HL-60 (cell line): ENCODE measurements at regions not wholly inside any gene's neighbourhood (a gene's known extent, or its start where the extent isn't known, plus 50 kb on each side); places are given as distances from the start of the nearest gene placed in this dataset.

Experiments used
- DNase-seq, 2 experiments: peaks; one replicate each; pipeline ENCODE4 v3.0.0-alpha.2; 2010 to 2020; ENCODE audit warnings: low read depth in 1 of 2, low spot score in 1 of 2
- H3K27ac ChIP-seq: fragments of 250-450 bp; sonication (Bioruptor Pico); replicated peaks from 2 replicates; pipeline ENCODE4 v1.5.1; 2020; ENCODE audit warnings: mild to moderate bottlenecking, moderate library complexity
- H3K27me3 ChIP-seq: fragments of 250-450 bp; sonication (Bioruptor Pico); 2 replicates; pipeline ENCODE4 v1.5.1; 2021; ENCODE audit warnings: mild to moderate bottlenecking, moderate library complexity; ENCODE audit not compliant: insufficient read depth, poor library complexity, severe bottlenecking
- H3K4me3 ChIP-seq: replicated peaks from 2 replicates; pipeline ENCODE4 v1.5.1; 2011; ENCODE audit warnings: mild to moderate bottlenecking, control low read depth, low read length; ENCODE audit not compliant: insufficient read depth
- GABPA ChIP-seq: IDR thresholded peaks from 2 replicates; pipeline ENCODE4 v1.6.1; 2012; ENCODE audit warnings: low read depth
- POLR2AphosphoS5 ChIP-seq: IDR thresholded peaks from 2 replicates; pipeline ENCODE4 v1.6.1; 2012; ENCODE audit warnings: low read depth
- SPI1 ChIP-seq: IDR thresholded peaks from 2 replicates; pipeline ENCODE4 v1.6.1; 2012; ENCODE audit warnings: low read depth, mild to moderate bottlenecking, borderline replicate concordance
- TF ChIP-seq, protein P1 (sequence below): IDR thresholded peaks from 2 replicates; pipeline ENCODE4 v1.6.1; 2012; ENCODE audit warnings: low read depth; ENCODE audit not compliant: insufficient replicate concordance
- TF ChIP-seq, protein P2 (sequence below): IDR thresholded peaks from one replicate; pipeline ENCODE4 v1.5.1; 2011; ENCODE audit warnings: low read length, control low read depth, inconsistent platforms; ENCODE audit not compliant: insufficient read depth

DNA sequence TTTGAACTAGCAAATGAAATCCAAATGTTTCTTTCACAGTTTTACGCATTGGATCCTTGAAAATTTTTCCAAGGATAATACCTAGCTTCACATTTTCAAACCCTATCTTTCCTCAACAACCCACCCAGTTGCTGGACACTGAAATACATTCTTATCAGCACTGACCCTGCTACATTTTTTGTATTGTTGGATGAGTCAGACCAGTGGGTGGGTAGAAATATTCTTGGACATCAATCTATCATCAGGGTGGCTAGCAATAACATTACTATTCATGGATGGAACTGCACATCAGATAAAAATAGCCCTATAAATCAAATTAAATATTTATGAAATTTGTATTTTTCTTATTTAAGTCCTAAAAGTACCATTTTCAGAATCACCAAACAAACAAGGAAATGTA is 407.4 kb upstream of the IZUMO3 start:
- Histone ChIP-seq H3K27me3 (no peaks in the 10 kb centered on the region), H3K27ac (no peak overlapping the region), H3K4me3 (no peak overlapping the region)
- no peak for DNase-seq
- TF ChIP-seq, protein P1, sequence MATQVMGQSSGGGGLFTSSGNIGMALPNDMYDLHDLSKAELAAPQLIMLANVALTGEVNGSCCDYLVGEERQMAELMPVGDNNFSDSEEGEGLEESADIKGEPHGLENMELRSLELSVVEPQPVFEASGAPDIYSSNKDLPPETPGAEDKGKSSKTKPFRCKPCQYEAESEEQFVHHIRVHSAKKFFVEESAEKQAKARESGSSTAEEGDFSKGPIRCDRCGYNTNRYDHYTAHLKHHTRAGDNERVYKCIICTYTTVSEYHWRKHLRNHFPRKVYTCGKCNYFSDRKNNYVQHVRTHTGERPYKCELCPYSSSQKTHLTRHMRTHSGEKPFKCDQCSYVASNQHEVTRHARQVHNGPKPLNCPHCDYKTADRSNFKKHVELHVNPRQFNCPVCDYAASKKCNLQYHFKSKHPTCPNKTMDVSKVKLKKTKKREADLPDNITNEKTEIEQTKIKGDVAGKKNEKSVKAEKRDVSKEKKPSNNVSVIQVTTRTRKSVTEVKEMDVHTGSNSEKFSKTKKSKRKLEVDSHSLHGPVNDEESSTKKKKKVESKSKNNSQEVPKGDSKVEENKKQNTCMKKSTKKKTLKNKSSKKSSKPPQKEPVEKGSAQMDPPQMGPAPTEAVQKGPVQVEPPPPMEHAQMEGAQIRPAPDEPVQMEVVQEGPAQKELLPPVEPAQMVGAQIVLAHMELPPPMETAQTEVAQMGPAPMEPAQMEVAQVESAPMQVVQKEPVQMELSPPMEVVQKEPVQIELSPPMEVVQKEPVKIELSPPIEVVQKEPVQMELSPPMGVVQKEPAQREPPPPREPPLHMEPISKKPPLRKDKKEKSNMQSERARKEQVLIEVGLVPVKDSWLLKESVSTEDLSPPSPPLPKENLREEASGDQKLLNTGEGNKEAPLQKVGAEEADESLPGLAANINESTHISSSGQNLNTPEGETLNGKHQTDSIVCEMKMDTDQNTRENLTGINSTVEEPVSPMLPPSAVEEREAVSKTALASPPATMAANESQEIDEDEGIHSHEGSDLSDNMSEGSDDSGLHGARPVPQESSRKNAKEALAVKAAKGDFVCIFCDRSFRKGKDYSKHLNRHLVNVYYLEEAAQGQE, result no peak
- TF ChIP-seq GABPA (no peak), POLR2AphosphoS5 (no peak), SPI1 (no peak)
- TF ChIP-seq, protein P2, sequence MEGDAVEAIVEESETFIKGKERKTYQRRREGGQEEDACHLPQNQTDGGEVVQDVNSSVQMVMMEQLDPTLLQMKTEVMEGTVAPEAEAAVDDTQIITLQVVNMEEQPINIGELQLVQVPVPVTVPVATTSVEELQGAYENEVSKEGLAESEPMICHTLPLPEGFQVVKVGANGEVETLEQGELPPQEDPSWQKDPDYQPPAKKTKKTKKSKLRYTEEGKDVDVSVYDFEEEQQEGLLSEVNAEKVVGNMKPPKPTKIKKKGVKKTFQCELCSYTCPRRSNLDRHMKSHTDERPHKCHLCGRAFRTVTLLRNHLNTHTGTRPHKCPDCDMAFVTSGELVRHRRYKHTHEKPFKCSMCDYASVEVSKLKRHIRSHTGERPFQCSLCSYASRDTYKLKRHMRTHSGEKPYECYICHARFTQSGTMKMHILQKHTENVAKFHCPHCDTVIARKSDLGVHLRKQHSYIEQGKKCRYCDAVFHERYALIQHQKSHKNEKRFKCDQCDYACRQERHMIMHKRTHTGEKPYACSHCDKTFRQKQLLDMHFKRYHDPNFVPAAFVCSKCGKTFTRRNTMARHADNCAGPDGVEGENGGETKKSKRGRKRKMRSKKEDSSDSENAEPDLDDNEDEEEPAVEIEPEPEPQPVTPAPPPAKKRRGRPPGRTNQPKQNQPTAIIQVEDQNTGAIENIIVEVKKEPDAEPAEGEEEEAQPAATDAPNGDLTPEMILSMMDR, result no peak

DNA sequence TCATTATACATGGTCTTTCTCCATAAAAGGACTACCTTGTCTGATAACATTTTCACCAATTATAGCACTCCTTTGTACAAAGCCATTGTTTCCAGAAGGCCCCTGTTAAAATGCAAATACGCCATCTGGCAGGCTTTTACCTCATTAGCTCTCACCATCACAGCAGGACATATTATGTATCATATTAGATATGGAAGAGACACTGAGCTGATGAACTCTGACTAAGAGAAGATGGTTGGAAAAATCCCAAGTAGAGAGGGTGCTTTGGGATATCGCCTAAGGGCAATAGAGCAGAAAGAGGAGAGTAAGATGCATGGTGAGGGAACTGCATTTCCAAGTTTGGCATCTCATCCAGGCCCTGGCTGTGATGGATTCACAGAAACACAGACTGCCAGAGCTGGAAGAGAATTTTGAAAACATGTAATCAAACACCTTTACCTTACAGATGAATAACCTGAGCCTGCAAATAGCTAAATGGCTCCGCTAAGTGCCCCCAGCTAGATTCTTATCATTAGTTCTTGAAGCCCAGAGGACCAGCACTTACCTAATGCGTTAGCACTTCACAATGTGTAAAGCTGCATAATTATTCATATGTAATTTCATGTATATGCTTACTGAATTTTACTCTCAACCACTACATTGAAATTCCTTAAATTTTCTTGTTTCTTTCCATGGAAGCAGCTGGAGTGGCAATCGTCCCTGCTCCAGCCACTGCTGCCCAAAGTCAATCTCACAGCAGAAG is 393.6 kb upstream of the IZUMO3 start:
- Histone ChIP-seq H3K4me3 (no peak overlapping the region), H3K27ac (no peak overlapping the region), H3K27me3 (no peaks in the 10 kb centered on the region)
- DNase-seq, result no peak
- no peak for TF ChIP-seq GABPA
- TF ChIP-seq, protein P2, result no peak
- TF ChIP-seq, protein P1, result no peak
- TF ChIP-seq SPI1, result no peak
- no peak for TF ChIP-seq POLR2AphosphoS5

DNA sequence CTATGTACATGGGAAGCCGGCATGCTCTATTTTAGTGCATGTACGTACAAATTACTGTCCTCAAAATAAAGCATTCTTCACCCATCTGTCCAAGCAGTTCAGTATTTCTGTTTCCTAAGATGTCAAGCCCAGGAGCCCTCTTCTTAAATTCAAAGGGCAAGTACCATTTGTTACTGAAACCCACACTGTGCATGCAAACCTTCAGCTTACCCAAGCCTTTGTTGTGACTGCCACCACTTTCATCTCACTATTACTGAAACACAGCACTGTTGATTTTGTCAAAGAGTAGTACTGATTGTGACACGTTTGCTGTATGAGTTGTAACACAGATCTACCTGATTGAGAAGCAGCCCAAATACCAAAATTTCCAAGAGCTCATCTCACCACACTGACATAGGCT is 390.4 kb upstream of the IZUMO3 start:
- H3K4me3 ChIP-seq, result no peak overlapping the region
- H3K27ac ChIP-seq, result no peak overlapping the region
- TF ChIP-seq, protein P1, result no peak
- TF ChIP-seq SPI1, result no peak
- TF ChIP-seq, protein P2, result no peak
- no peak for TF ChIP-seq GABPA
- no peak for TF ChIP-seq POLR2AphosphoS5
- no peaks in the 10 kb centered on the region for H3K27me3 ChIP-seq
- no peak for DNase-seq
